COLO668 (cell line): ENCODE measurements at regions not wholly inside any gene's neighbourhood (a gene's known extent, or its start where the extent isn't known, plus 50 kb on each side); places are given as distances from the start of the nearest gene placed in this dataset.
"Not testable (repeated sequence)": the region's sequence is repeated elsewhere in the genome, so short reads cannot be mapped to it uniquely, and the experiment has no call there.

Source experiments
- DNase-seq: peaks from one replicate; lab custom pipeline; 2025; ENCODE audit not compliant: unreplicated experiment; lab: John Stamatoyannopoulos, UW

- DNase-seq, result no peak
Measured at GRCh38 chr9:90070931-90071660, 466.3 kb downstream of the GADD45G start.

- DNase-seq, result no peak
Measured at GRCh38 chr9:90073186-90073945, 468.6 kb downstream of the GADD45G start.

- DNase-seq, result no peak
Measured at GRCh38 chr9:90074316-90074962, 469.6 kb downstream of the GADD45G start.

GRCh38 chr9:90077598-90077997 is 472.8 kb downstream of the GADD45G start:
- not testable (repeated sequence) for DNase-seq

GRCh38 chr9:90078988-90079421 is 474.2 kb downstream of the GADD45G start:
- DNase-seq, result no peak

- no peak for DNase-seq
Measured at GRCh38 chr9:90085633-90086032, 480.8 kb downstream of the GADD45G start.

- DNase-seq, result no peak
Measured at GRCh38 chr9:90086101-90086511, 481.3 kb downstream of the GADD45G start.

- no peak for DNase-seq
Measured at GRCh38 chr9:90088434-90088833, 483.6 kb downstream of the GADD45G start.

GRCh38 chr9:90088856-90089255 is 484.0 kb downstream of the GADD45G start:
- DNase-seq, result no peak

- no peak for DNase-seq
Measured at GRCh38 chr9:90090997-90091396, 486.2 kb downstream of the GADD45G start.

GRCh38 chr9:90092508-90092907 is 487.7 kb downstream of the GADD45G start:
- DNase-seq, result no peak

GRCh38 chr9:90095682-90096081 is 490.9 kb downstream of the GADD45G start:
- peak; percentile 88 for DNase-seq

GRCh38 chr9:90097237-90097636 is 492.4 kb downstream of the GADD45G start:
- no peak for DNase-seq

- no peak for DNase-seq
Measured at GRCh38 chr9:90098408-90098807, 493.6 kb downstream of the GADD45G start.

GRCh38 chr9:90099262-90099963 is 494.6 kb downstream of the GADD45G start:
- peak; percentile 30 for DNase-seq

GRCh38 chr9:90100014-90100413 is 495.2 kb downstream of the GADD45G start:
- DNase-seq, result no peak

- peak; percentile 84 for DNase-seq
Measured at GRCh38 chr9:90102292-90102901, 497.6 kb downstream of the GADD45G start.

- DNase-seq, result no peak
Measured at GRCh38 chr9:90103771-90104170, 499.0 kb downstream of the GADD45G start.

- DNase-seq, result no peak
Measured at GRCh38 chr9:90105773-90106172, 501.0 kb downstream of the GADD45G start.

GRCh38 chr9:90107040-90107725 is 502.4 kb downstream of the GADD45G start:
- peak; percentile 77 for DNase-seq
